ENCODE measurements at regions not wholly inside any gene's neighbourhood (a gene's known extent, or its start where the extent isn't known, plus 50 kb on each side); places are given as distances from the start of the nearest gene placed in this dataset.
A peak's percentile ranks its signal among the peaks of the same experiment; 100 is the strongest.

- no peaks in the 10 kb centered on the region for H3K4me1 ChIP-seq
- no peaks in the 10 kb centered on the region for H3K9me3 ChIP-seq
- H3K27ac ChIP-seq = no peak overlapping the region
- H3K36me3 ChIP-seq = no peaks in the 10 kb centered on the region
- intact Hi-C loops (cut with DNase I; ENCODE audit: low total_unique reads) = no loop called here
- DNase-seq = no peak
- TF ChIP-seq CTCF (IDR thresholded peaks at IDR 0.05) (no peak), POLR2A (IDR thresholded peaks at IDR 0.05) (no peak)
- no peaks in the 10 kb centered on the region for H3K27me3 ChIP-seq
- no peak overlapping the region for H3K4me3 ChIP-seq
Measured at GRCh38 chr3:72465853-72466252, 382.4 kb downstream of the SHQ1 start.

- TF ChIP-seq POLR2A (IDR thresholded peaks at IDR 0.05) (no peak), CTCF (IDR thresholded peaks at IDR 0.05) (no peak)
- intact Hi-C loops (cut with DNase I; ENCODE audit: low total_unique reads) = no loop called here
- DNase-seq = no peak
Measured at GRCh38 chr3:72463083-72463482, 385.2 kb downstream of the SHQ1 start.

DNA sequence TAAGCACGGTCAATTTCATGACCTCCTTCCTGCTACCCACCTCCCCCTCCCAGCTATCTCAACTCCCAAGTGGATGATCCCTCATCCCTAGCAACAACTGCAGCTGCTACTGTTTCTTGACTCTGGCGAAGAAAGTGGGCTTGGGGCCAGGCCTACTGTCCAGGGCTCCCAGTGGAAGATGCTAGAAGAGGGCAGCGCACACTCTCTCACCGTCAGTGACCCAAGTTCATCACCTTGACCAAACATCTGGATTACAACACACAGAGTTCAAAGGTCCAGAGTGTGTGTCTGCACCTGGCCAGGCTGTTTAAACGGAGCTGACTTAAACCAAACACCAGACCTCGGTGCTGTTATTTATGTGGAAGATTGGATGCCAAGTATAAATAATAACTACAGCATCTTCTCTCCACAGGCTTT is 385.6 kb downstream of the SHQ1 start:
- Histone ChIP-seq H3K9me3 (no peaks in the 10 kb centered on the region), H3K4me1 (no peaks in the 10 kb centered on the region), H3K27me3 (no peaks in the 10 kb centered on the region), H3K36me3 (no peaks in the 10 kb centered on the region), H3K4me3 (no peak overlapping the region), H3K27ac (no peak overlapping the region)
- DNase-seq = peak in 1 of 2 donors; percentile 23
- intact Hi-C loops (cut with DNase I; ENCODE audit: low total_unique reads) = no loop called here
- TF ChIP-seq POLR2A (IDR thresholded peaks at IDR 0.05) (no peak), CTCF (IDR thresholded peaks at IDR 0.05) (no peak)

More at GRCh38 chr3:72463083-72463482, 385.2 kb downstream of the SHQ1 start:
- Histone ChIP-seq H3K4me1 (no peaks in the 10 kb centered on the region), H3K9me3 (no peaks in the 10 kb centered on the region), H3K27ac (no peak overlapping the region), H3K36me3 (no peaks in the 10 kb centered on the region), H3K27me3 (no peaks in the 10 kb centered on the region), H3K4me3 (no peak overlapping the region)

DNA sequence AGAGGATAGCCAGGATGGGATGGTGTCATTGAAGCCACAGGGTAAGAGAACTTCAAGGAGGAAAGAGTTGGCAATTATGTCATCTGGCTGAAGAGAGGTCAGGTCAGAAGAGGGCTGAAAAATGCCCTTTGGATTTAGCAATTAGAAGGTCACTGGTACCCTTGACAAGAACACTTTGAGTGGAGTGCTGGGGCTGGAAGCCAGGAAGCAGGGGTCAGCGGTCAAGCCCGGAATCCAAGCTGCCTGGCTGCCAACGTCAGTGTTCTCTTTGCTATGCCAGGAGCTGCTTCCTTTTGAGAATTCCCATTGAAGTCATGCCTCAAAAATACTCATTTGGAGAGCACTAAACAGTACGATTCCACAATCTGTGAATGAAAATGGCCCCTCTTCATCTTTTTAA is 386.5 kb downstream of the SHQ1 start:
- Histone ChIP-seq H3K27ac (no peak overlapping the region), H3K27me3 (no peaks in the 10 kb centered on the region), H3K4me1 (no peaks in the 10 kb centered on the region), H3K9me3 (no peaks in the 10 kb centered on the region), H3K36me3 (no peaks in the 10 kb centered on the region), H3K4me3 (no peak overlapping the region)
- intact Hi-C loops (cut with DNase I; ENCODE audit: low total_unique reads) = no loop called here
- TF ChIP-seq CTCF (IDR thresholded peaks at IDR 0.05) (no peak), POLR2A (IDR thresholded peaks at IDR 0.05) (no peak)
- DNase-seq = peak; percentile 25 to 55

DNA sequence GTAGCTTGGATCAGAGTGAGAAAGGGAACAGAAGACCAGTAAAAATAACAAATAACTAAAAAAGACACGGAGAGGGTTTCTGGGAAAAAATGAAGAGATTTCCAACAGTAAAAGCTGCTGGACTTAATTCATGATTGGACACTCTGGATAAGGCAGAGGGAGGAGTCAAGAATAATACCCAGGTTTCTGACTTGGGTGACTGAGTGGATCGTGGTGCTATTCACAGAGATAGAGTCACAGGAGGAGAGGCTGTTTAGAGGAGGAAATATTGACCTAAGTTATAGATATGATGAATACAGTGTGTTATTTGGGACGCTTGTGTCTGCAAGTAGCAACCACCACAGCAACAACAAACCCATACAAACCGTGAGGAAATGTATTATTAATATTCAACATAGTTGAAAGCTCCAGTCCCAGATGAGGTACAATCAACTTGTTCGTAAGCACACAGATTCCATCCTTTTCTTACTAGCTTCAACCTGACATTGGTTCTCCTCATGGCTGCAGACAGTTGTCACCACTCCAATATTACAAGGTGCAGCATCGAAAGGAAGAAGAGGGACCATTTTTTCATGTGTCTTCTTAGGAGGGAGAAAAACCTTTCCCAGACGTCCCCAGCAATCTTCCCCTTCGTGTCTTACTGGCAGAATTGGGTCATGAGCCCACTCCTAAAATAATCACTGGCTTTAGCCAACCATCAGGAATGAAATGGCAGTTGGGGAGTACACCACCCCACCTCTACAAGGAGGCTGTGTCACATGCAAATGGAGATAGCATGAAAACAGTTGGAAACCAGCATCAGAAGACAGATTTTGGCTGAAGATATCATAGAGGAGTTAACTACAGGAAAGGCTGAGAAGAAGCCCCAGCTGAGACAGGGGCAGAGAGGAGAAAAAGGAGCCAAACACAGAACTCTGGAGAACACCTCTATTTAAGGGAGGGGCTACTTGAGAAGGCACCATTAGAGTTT is 387.8 kb downstream of the SHQ1 start:
- TF ChIP-seq POLR2A (IDR thresholded peaks at IDR 0.05) = no peak
- TF ChIP-seq CTCF (IDR thresholded peaks at IDR 0.05) = no peak
- no peak for DNase-seq
- H3K9me3 ChIP-seq = no peaks in the 10 kb centered on the region
- H3K27ac ChIP-seq = no peak overlapping the region
- H3K4me1 ChIP-seq = no peaks in the 10 kb centered on the region
- H3K36me3 ChIP-seq = no peaks in the 10 kb centered on the region
- H3K27me3 ChIP-seq = no peaks in the 10 kb centered on the region
- intact Hi-C loops (cut with DNase I; ENCODE audit: low total_unique reads) = no loop called here
- no peak overlapping the region for H3K4me3 ChIP-seq
